Small intestine (tissue), 7 donors: ENCODE measurements at regions not wholly inside any gene's neighbourhood (a gene's known extent, or its start where the extent isn't known, plus 50 kb on each side); places are given as distances from the start of the nearest gene placed in this dataset.

Experiments
- DNase-seq, 2 donors: peaks; one replicate each; pipeline versions ENCODE4 v3.0.0 to v3.0.0-alpha.2; 2013
- FAIRE-seq: peaks from 2 replicates; lab custom pipeline; 2012; peaks lifted over from hg19 to GRCh38; lab: Jason Lieb, UNC
- H3K27ac ChIP-seq, 3 donors: one replicate each; pipeline ENCODE4 v1.5.1; 2013; ENCODE audit warnings: low read length in 2 of 3, mild to moderate bottlenecking in 2 of 3, control low read depth in 1 of 3, inconsistent platforms in 1 of 3, low read depth in 1 of 3, moderate library complexity in 1 of 3
- H3K27me3 ChIP-seq, 3 donors: one replicate each; pipeline ENCODE4 v1.6.1; 2013; ENCODE audit warnings: low read length in 3 of 3, inconsistent platforms in 1 of 3; ENCODE audit not compliant: control insufficient read depth in 3 of 3, insufficient read depth in 3 of 3
- H3K36me3 ChIP-seq, 3 donors: one replicate each; pipeline ENCODE4 v1.6.1; 2013; ENCODE audit warnings: low read length in 3 of 3, inconsistent platforms in 1 of 3, low read depth in 1 of 3, mild to moderate bottlenecking in 1 of 3, moderate library complexity in 1 of 3; ENCODE audit not compliant: control insufficient read depth in 3 of 3, insufficient read depth in 2 of 3
- H3K4me1 ChIP-seq, 3 donors: one replicate each; pipeline ENCODE4 v1.6.1; 2013; ENCODE audit warnings: low read length in 2 of 3, inconsistent platforms in 1 of 3, low read depth in 1 of 3, mild to moderate bottlenecking in 1 of 3, moderate library complexity in 1 of 3; ENCODE audit not compliant: control insufficient read depth in 3 of 3, insufficient read depth in 2 of 3
- H3K4me3 ChIP-seq, 3 donors: one replicate each; pipeline ENCODE4 v1.5.1; 2013; ENCODE audit warnings: low read length in 3 of 3, control low read depth in 1 of 3, inconsistent platforms in 1 of 3, low read depth in 1 of 3, mild to moderate bottlenecking in 1 of 3, moderate library complexity in 1 of 3
- H3K9me3 ChIP-seq, 2 donors: one replicate each; pipeline ENCODE4 v1.6.1; 2013; ENCODE audit warnings: low read depth in 1 of 2, low read length in 1 of 2; ENCODE audit not compliant: control insufficient read depth in 2 of 2, insufficient read depth in 1 of 2
- WGBS, 3 donors: extraction: QIAGEN DNeasy Blood & Tissue Kit; methylation state at CpG; one replicate each; pipeline ENCODE4 v1.1.7; 2013; 5-methylcytosine and 5-hydroxymethylcytosine counted together
- donor health status: healthy with polysubstance abuse.
- donor health status: control.
- donor health status: control.
- donor health status: Bipolar disorder and iron deficiency.
- donor health status: healthy.

DNA sequence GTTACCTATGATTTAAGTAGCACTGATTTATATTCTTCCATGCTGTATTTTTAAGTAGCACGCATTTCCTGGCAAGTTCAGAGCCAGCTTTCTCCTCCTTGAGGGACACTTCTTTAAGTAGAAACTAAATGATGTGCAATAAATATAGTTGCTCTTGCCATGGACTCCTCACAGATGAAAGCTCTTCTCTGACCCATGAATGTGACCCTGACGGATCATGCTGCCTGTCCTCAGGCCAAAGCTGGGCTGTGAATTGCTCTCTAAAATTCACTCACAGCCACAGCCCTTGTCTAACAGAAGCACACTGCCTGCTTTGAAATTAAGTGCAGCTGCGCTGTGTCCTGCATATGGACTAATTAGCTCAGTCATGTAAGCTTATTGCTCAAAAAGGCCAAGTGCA lies 438.8 kb downstream of the PMP22 start:
- H3K27ac ChIP-seq = no peak overlapping the region
- no peak for DNase-seq
- H3K4me3 ChIP-seq = no peak overlapping the region
- H3K36me3 ChIP-seq = no peaks in the 10 kb centered on the region
- H3K27me3 ChIP-seq = no peaks in the 10 kb centered on the region
- H3K9me3 ChIP-seq = no peaks in the 10 kb centered on the region
- 75 to 86% (median 76%) methylated on average over 3 of the region's 3 CpGs for WGBS, 3 donors
- H3K4me1 ChIP-seq = no peaks in the 10 kb centered on the region
- no peak for FAIRE-seq

DNA sequence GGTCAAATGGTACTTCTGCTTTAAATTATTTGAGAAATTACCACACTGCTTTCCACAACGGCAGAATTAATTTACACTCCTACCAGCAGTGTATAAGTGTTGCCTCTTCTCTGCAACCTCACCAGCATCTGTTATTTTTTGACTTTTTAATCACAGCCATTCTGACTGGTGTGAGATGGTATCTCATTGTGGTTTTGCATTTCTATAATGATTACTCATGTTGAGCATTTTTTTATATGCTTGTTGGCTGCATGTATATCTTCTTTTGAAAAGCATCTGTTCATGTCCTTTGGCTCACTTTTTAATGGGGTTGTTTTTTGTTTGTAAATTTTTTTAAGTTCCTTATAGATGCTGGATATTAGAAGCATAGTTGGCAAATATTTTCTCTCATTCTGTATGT lies 446.7 kb downstream of the PMP22 start:
- H3K36me3 ChIP-seq = no peaks in the 10 kb centered on the region
- H3K27me3 ChIP-seq = no peaks in the 10 kb centered on the region
- no peak overlapping the region for H3K4me3 ChIP-seq
- no peaks in the 10 kb centered on the region for H3K4me1 ChIP-seq
- no peaks in the 10 kb centered on the region for H3K9me3 ChIP-seq
- H3K27ac ChIP-seq = no peak overlapping the region
- WGBS, 3 donors = 75 to 95% (median 81%) methylated on average over 1 of the region's 1 CpG
- FAIRE-seq (no peak), DNase-seq (no peak)

DNA sequence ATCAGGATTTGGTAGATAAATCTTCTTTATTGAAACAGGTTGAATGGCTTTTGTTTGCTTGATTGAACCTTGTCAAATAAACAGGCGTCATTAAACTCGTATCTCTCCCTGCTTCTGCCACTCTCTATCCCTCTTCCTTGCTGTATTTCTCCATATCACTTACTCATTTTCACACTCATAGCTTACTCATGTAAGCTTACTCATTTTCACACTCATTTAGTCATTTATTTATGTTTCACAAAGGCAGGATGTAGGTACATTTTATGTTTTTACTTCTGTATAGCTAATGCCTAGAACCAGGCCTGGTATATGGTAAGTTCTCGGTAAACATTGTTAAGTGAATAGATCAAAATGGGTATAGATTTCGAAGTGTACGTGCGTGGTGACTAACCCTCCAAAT lies 450.0 kb downstream of the PMP22 start:
- Histone ChIP-seq H3K4me1 (no peaks in the 10 kb centered on the region), H3K9me3 (no peaks in the 10 kb centered on the region), H3K4me3 (no peak overlapping the region), H3K27me3 (no peaks in the 10 kb centered on the region), H3K36me3 (no peaks in the 10 kb centered on the region), H3K27ac (no peak overlapping the region)
- DNase-seq = no peak
- FAIRE-seq = no peak
- WGBS, 3 donors = 80 to 81% (median 81%) methylated on average over 6 of the region's 6 CpGs

- Histone ChIP-seq H3K4me3 (no peak overlapping the region), H3K27me3 (no peaks in the 10 kb centered on the region), H3K27ac (no peak overlapping the region), H3K36me3 (no peaks in the 10 kb centered on the region), H3K4me1 (no peaks in the 10 kb centered on the region), H3K9me3 (no peaks in the 10 kb centered on the region)
- DNase-seq (no peak), FAIRE-seq (no peak)
- 45 to 56% (median 49%) methylated on average over 18 of the region's 18 CpGs for WGBS, 3 donors
These were observed 451.3 kb downstream of the PMP22 start for GRCh38 chr17:14813649-14814370.

DNA sequence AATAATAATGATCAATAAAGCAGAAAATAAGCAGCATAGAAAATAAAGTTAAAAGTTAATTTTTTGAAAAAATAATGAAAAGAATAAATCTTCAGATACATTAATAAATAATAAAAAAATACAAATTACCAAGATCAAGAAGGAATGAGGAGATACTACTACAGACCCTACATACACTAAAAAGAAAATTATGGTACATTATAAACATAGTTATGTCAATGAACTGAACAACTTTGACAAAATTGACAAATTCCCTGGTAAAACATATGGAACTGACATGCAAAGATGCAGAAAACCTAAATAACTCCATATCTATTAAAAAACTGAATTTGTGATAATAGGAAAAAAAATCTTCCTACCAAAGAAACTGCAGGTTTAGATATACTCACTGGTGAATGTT lies 456.7 kb downstream of the PMP22 start:
- Histone ChIP-seq H3K36me3 (no peaks in the 10 kb centered on the region), H3K4me1 (no peaks in the 10 kb centered on the region), H3K27me3 (no peaks in the 10 kb centered on the region), H3K4me3 (no peak overlapping the region), H3K27ac (no peak overlapping the region), H3K9me3 (no peaks in the 10 kb centered on the region)
- FAIRE-seq = no peak
- DNase-seq = no peak

DNA sequence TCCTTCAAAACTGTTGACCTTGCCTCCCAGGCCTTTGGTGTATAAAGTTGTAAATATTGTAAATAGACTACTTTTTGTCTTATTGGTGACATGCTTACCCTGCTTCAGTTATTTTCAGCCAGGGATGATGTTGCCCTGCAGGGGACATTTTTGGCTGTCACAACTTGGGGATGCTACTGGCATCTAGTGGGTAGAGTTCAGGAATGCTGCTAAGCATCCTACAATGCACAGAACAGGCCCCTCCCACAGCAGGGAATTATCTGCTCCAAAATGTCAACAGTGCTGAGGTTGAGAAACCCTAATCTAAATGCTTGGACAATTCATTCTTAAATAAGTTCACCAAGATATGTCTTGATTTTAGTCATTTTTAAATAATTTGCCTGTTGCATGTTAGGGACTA lies 459.8 kb downstream of the PMP22 start:
- H3K4me3 ChIP-seq = no peak overlapping the region
- no peaks in the 10 kb centered on the region for H3K4me1 ChIP-seq
- no peaks in the 10 kb centered on the region for H3K27me3 ChIP-seq
- no peak for DNase-seq
- no peaks in the 10 kb centered on the region for H3K9me3 ChIP-seq
- H3K27ac ChIP-seq = no peak overlapping the region
- no peaks in the 10 kb centered on the region for H3K36me3 ChIP-seq
- FAIRE-seq = no peak

- DNase-seq = no peak
- Histone ChIP-seq H3K36me3 (no peaks in the 10 kb centered on the region), H3K4me3 (no peak overlapping the region), H3K27ac (no peak overlapping the region), H3K4me1 (no peaks in the 10 kb centered on the region), H3K27me3 (no peaks in the 10 kb centered on the region), H3K9me3 (no peaks in the 10 kb centered on the region)
- WGBS, 3 donors = 66 to 76% (median 70%) methylated on average over 3 of the region's 3 CpGs
- FAIRE-seq = no peak
These were observed 461.3 kb downstream of the PMP22 start for GRCh38 chr17:14803826-14804225.

DNA sequence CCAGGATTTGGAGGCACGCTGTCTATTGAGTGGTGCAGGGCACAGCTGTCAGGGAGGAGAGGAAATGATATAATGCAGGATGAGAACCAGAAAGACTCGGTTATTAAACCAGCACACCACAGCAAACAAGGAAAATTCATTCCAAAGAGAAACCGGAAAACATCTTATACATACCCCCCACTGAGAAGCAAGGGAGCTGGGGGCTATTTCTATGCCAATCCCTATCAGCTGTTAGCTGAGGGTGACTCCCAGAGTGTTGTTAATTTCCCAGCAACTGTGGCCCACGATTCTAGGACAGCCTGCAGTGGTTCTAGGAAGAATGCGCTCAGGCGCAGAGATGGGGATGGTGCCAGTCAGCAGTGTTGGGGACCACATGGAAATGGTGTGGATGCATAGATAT lies 467.3 kb downstream of the PMP22 start:
- no peak overlapping the region for H3K27ac ChIP-seq
- H3K27me3 ChIP-seq = no peaks in the 10 kb centered on the region
- 75 to 84% (median 79%) methylated on average over 6 of the region's 6 CpGs for WGBS, 3 donors
- FAIRE-seq = no peak
- H3K36me3 ChIP-seq = no peaks in the 10 kb centered on the region
- DNase-seq = no peak
- H3K4me3 ChIP-seq = no peak overlapping the region
- no peaks in the 10 kb centered on the region for H3K4me1 ChIP-seq
- H3K9me3 ChIP-seq = no peaks in the 10 kb centered on the region

DNA sequence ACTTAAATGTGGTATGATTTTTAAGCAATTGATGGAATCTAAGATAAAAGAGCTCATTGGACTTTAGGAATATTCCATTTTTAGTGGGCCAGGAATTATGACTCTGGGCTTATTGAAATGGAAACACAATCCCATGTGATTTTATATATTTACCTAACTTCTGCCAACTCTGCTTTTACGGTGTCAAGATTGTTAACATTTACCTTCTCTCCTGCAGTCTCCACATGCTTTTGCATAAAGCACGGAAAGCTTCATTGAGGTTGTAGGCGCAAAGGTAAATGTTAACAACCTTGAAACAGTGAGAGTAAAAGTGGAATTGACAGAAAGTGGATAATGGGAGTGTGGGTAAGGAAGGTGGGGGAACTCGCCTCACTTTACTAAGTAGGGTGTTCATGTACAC lies 468.1 kb downstream of the PMP22 start:
- no peaks in the 10 kb centered on the region for H3K27me3 ChIP-seq
- no peaks in the 10 kb centered on the region for H3K36me3 ChIP-seq
- H3K9me3 ChIP-seq = no peaks in the 10 kb centered on the region
- H3K4me3 ChIP-seq = no peak overlapping the region
- no peak for DNase-seq
- H3K27ac ChIP-seq = no peak overlapping the region
- no peaks in the 10 kb centered on the region for H3K4me1 ChIP-seq
- FAIRE-seq = no peak
- 48 to 65% (median 63%) methylated on average over 4 of the region's 4 CpGs for WGBS, 3 donors
